ENCODE measurements at regions not wholly inside any gene's neighbourhood (a gene's known extent, or its start where the extent isn't known, plus 50 kb on each side); places are given as distances from the start of the nearest gene placed in this dataset.

GRCh38 chr21:32955311-32956060 lies 70.2 kb upstream of the OLIG2 start:
- BruUV-seq (replicated peaks) = no TSS peak
- Histone ChIP-seq H3K4me3 (replicated peaks in 1 of 2; ENCODE audit: low read depth in 1 of 2, low read length in 2 of 2) (no peak overlapping the region), H3K4me2 (ENCODE audit: low read length) (no peak overlapping the region), H4K20me1 (ENCODE audit: insufficient read depth) (no peaks in the 10 kb centered on the region), H3K27ac (ENCODE audit: low read depth, low read length) (no peak overlapping the region), H3K9me2 (ENCODE audit: insufficient read depth) (no peaks in the 10 kb centered on the region), H3K9ac (ENCODE audit: low read length) (no peak overlapping the region), H3K36me3 (ENCODE audit: control insufficient read depth in 1 of 2, insufficient read depth in 2 of 2, low read length in 2 of 2) (no peaks in the 10 kb centered on the region), H3K9me3 (ENCODE audit: control insufficient read depth in 1 of 2, insufficient read depth in 1 of 2, low read depth in 1 of 2, low read length in 2 of 2) (no peaks in the 10 kb centered on the region), H3K4me1 (ENCODE audit: control insufficient read depth in 1 of 2, insufficient read depth in 2 of 2, low read length in 2 of 2) (peaks cover 0 to 8% of the 10 kb centered on the region in 2 experiments; a peak in 1 of 4 replicates), H3K79me2 (ENCODE audit: insufficient read depth, low read length) (no peaks in the 10 kb centered on the region), H3K27me3 (ENCODE audit: insufficient read depth, low read length) (peaks cover 97% of the 10 kb centered on the region), H2AFZ (ENCODE audit: low read depth, low read length, poor library complexity, severe bottlenecking) (no peak overlapping the region)
- TF ChIP-seq EZH2phosphoT487 (IDR thresholded peaks at IDR 0.05; ENCODE audit: borderline replicate concordance) (no peak), POLR2A (IDR thresholded peaks at IDR 0.05; ENCODE audit: borderline replicate concordance, extremely low read depth, insufficient read depth, insufficient read length) (no peak)
- DNase-seq (ENCODE audit: low read depth, low spot score) (no peak), ATAC-seq (no peak)
- ChIA-PET CTCF (interaction anchor here (0.8 to 1.9 kb wide), 3 partner anchors 15 kb away, joined by 3 to 8 read pairs (median 5); no protein-coding TSS in a partner anchor), RAD21 (ENCODE audit: low non-redundant PET in 1 of 2, low total read pairs in 2 of 2, uncharacterized antibody in 2 of 2, unreplicated experiment in 2 of 2) (no interaction called here), POLR2A (no interaction called here)
- intact Hi-C loops (cut with micrococcal nuclease) = no loop called here

GRCh38 chr21:32956061-32956656 lies 69.6 kb upstream of the OLIG2 start:
- POLR2A ChIA-PET = no interaction called here
- no peak for DNase-seq (ENCODE audit: low read depth, low spot score)
- RAD21 ChIA-PET (ENCODE audit: low non-redundant PET in 1 of 2, low total read pairs in 2 of 2, uncharacterized antibody in 2 of 2, unreplicated experiment in 2 of 2) = no interaction called here
- H3K79me2 ChIP-seq (ENCODE audit: insufficient read depth, low read length) = no peaks in the 10 kb centered on the region
- intact Hi-C loops (cut with micrococcal nuclease) = no loop called here
- H3K9me2 ChIP-seq (ENCODE audit: insufficient read depth) = no peaks in the 10 kb centered on the region
- H3K27me3 ChIP-seq (ENCODE audit: insufficient read depth, low read length) = peaks cover 96% of the 10 kb centered on the region
- no peak overlapping the region for H3K27ac ChIP-seq (ENCODE audit: low read depth, low read length)
- H3K4me1 ChIP-seq (ENCODE audit: control insufficient read depth in 1 of 2, insufficient read depth in 2 of 2, low read length in 2 of 2) = peaks cover 0 to 8% of the 10 kb centered on the region in 2 experiments; a peak in 1 of 4 replicates
- no peaks in the 10 kb centered on the region for H4K20me1 ChIP-seq (ENCODE audit: insufficient read depth)
- H3K9me3 ChIP-seq (ENCODE audit: control insufficient read depth in 1 of 2, insufficient read depth in 1 of 2, low read depth in 1 of 2, low read length in 2 of 2) = no peaks in the 10 kb centered on the region
- no peak overlapping the region for H2AFZ ChIP-seq (ENCODE audit: low read depth, low read length, poor library complexity, severe bottlenecking)
- no peak overlapping the region for H3K4me2 ChIP-seq (ENCODE audit: low read length)
- BruUV-seq (replicated peaks) = no TSS peak
- TF ChIP-seq CTCF (IDR thresholded peaks at IDR 0.05 in 2 of 3, conservative IDR thresholded peaks at IDR 0.05 in 1 of 3; ENCODE audit: borderline replicate concordance in 1 of 3, insufficient read depth in 1 of 3, low read depth in 2 of 3, low read length in 2 of 3) (no peak), RAD21 (IDR thresholded peaks at IDR 0.05; ENCODE audit: low read depth) (no peak), FOSL1 (IDR thresholded peaks at IDR 0.05; ENCODE audit: low read depth) (no peak), ATF3 (IDR thresholded peaks at IDR 0.05) (no peak), MAX (IDR thresholded peaks at IDR 0.05) (no peak), ZBTB33 (IDR thresholded peaks at IDR 0.05; ENCODE audit: extremely low read depth, insufficient replicate concordance, low read length) (no peak), YY1 (IDR thresholded peaks at IDR 0.05; ENCODE audit: extremely low read depth, insufficient replicate concordance, low read depth, low read length) (no peak), SP1 (IDR thresholded peaks at IDR 0.05; ENCODE audit: low read depth) (no peak), ELF1 (IDR thresholded peaks at IDR 0.05; ENCODE audit: borderline replicate concordance, low read depth) (no peak), TCF7L2 (IDR thresholded peaks at IDR 0.05; ENCODE audit: borderline replicate concordance, extremely low read depth, insufficient read depth, insufficient read length) (no peak)
- no peaks in the 10 kb centered on the region for H3K36me3 ChIP-seq (ENCODE audit: control insufficient read depth in 1 of 2, insufficient read depth in 2 of 2, low read length in 2 of 2)
- CTCF ChIA-PET = interaction anchor here (0.8 to 1.3 kb wide), 2 partner anchors 15 to 16 kb away, joined by 3 to 5 read pairs; no protein-coding TSS in a partner anchor
- no peak overlapping the region for H3K9ac ChIP-seq (ENCODE audit: low read length)
- ATAC-seq = no peak
- H3K4me3 ChIP-seq (replicated peaks in 1 of 2; ENCODE audit: low read depth in 1 of 2, low read length in 2 of 2) = no peak overlapping the region

Data from HCT116 (cell line).